GM19463 (cell line): ENCODE measurements at regions not wholly inside any gene's neighbourhood (a gene's known extent, or its start where the extent isn't known, plus 50 kb on each side); places are given as distances from the start of the nearest gene placed in this dataset.

ENCODE experiments used
- ATAC-seq: cut with Tn5 transposase; IDR thresholded peaks from one replicate; pipeline ENCODE4 v1.9.1; 2021; ENCODE audit warnings: mild to moderate bottlenecking, moderate library complexity; ENCODE audit not compliant: unreplicated experiment

GRCh38 chr2:5368263-5368662 is 323.9 kb upstream of the SOX11 start:
- ATAC-seq = no peak

GRCh38 chr2:5369510-5369909 is 322.7 kb upstream of the SOX11 start:
- ATAC-seq = no peak

- no peak for ATAC-seq
Measured at GRCh38 chr2:5370158-5370557, 322.0 kb upstream of the SOX11 start.

GRCh38 chr2:5372141-5372540 is 320.0 kb upstream of the SOX11 start:
- no peak for ATAC-seq

- no peak for ATAC-seq
Measured at GRCh38 chr2:5373200-5373599, 319.0 kb upstream of the SOX11 start.

GRCh38 chr2:5374762-5375161 is 317.4 kb upstream of the SOX11 start:
- ATAC-seq = no peak

- ATAC-seq = no peak
Measured at GRCh38 chr2:5377323-5377722, 314.9 kb upstream of the SOX11 start.

- ATAC-seq = no peak
Measured at GRCh38 chr2:5379811-5380210, 312.4 kb upstream of the SOX11 start.

- no peak for ATAC-seq
Measured at GRCh38 chr2:5385596-5385995, 306.6 kb upstream of the SOX11 start.

GRCh38 chr2:5387406-5387805 is 304.8 kb upstream of the SOX11 start:
- no peak for ATAC-seq

GRCh38 chr2:5389740-5390139 is 302.4 kb upstream of the SOX11 start:
- no peak for ATAC-seq

GRCh38 chr2:5391362-5391761 is 300.8 kb upstream of the SOX11 start:
- no peak for ATAC-seq

GRCh38 chr2:5392658-5393057 is 299.5 kb upstream of the SOX11 start:
- ATAC-seq = no peak

- ATAC-seq = no peak
Measured at GRCh38 chr2:5393474-5393873, 298.7 kb upstream of the SOX11 start.

- no peak for ATAC-seq
Measured at GRCh38 chr2:5394223-5394622, 298.0 kb upstream of the SOX11 start.

- no peak for ATAC-seq
Measured at GRCh38 chr2:5401115-5401657, 291.0 kb upstream of the SOX11 start.

GRCh38 chr2:5403392-5403791 is 288.8 kb upstream of the SOX11 start:
- ATAC-seq = no peak

GRCh38 chr2:5409898-5410381 is 282.2 kb upstream of the SOX11 start:
- ATAC-seq = no peak

GRCh38 chr2:5410991-5411700 is 281.0 kb upstream of the SOX11 start:
- no peak for ATAC-seq

- ATAC-seq = no peak
Measured at GRCh38 chr2:5412001-5412400, 280.2 kb upstream of the SOX11 start.

- no peak for ATAC-seq
Measured at GRCh38 chr2:5433855-5434254, 258.3 kb upstream of the SOX11 start.

GRCh38 chr2:5437375-5437774 is 254.8 kb upstream of the SOX11 start:
- no peak for ATAC-seq

- ATAC-seq = no peak
Measured at GRCh38 chr2:5440174-5440573, 252.0 kb upstream of the SOX11 start.
